ENCODE measurements at regions not wholly inside any gene's neighbourhood (a gene's known extent, or its start where the extent isn't known, plus 50 kb on each side); places are given as distances from the start of the nearest gene placed in this dataset.

DNA sequence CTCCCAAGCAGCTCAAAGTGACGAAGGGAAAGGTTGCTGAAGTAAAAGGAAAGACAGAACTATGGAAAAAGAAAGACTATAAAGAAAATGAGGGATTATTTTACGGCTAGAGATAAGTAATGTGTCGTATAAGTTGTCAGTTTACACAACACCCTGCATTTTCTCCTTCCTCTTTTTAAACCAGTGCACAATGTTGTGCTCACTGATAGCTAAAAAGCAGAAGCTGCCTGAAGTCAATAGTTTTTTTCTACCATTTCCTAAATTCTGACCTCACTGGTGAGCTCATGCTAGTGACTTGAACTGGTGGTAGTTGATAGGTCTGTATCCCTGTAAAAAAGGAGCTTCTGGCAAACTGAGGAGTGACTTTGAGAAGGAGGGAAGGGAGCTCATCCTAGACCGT is 368.6 kb upstream of the GBE1 start:
- no peaks in the 10 kb centered on the region for H3K36me3 ChIP-seq (ENCODE audit: control insufficient read depth, insufficient read depth, low read length)
- in situ Hi-C loops (cut with MboI) (loop anchor here (25.0 kb wide), 1 partner anchor 643 kb away; no protein-coding TSS in a partner anchor), intact Hi-C loops (cut with micrococcal nuclease) (loop anchor here (5.0 to 10.0 kb wide), 2 partner anchors 463 to 545 kb away; no protein-coding TSS in a partner anchor)
- TF ChIP-seq TCF3 (CRISPR knock-in tag; IDR thresholded peaks at IDR 0.05) (peak; percentile 18; the same call in 1 of the 2 replicates), JUND (IDR thresholded peaks at IDR 0.05; ENCODE audit: borderline replicate concordance, low read depth, low read length) (no peak), JUND (tag; IDR thresholded peaks at IDR 0.05; ENCODE audit: borderline replicate concordance, low read depth, low read length) (peak; percentile 34; the same call in 2 of the 3 replicates), ZBTB7A (IDR thresholded peaks at IDR 0.05; ENCODE audit: borderline replicate concordance, control insufficient read depth, low read depth, low read length) (no peak), ZNF586 (CRISPR knock-in tag; conservative IDR thresholded peaks at IDR 0.05) (no peak)
- no peak overlapping the region for H3K9ac ChIP-seq (ENCODE audit: insufficient read depth in 1 of 2, low read depth in 2 of 2, low read length in 2 of 2)
- no peaks in the 10 kb centered on the region for H3K9me3 ChIP-seq (replicated peaks; ENCODE audit: control insufficient read depth, insufficient read depth, low read depth, low read length)
- ChIA-PET POLR2A (no interaction called here), CTCF (ENCODE audit: low intra/inter-chr PET ratio) (no interaction called here)
- ATAC-seq (no peak), DNase-seq (ENCODE audit: extremely low read depth in 1 of 4, low spot score in 3 of 4) (peak in 1 of 4 experiments; percentile 1), FAIRE-seq (no peak)
- WGBS (ENCODE audit: insufficient coverage, low coverage, missing lambda C conversion rate), result 0% methylated on average over 4 of the region's 4 CpGs
- no TSS peak for BruUV-seq (replicated peaks)
- no peak overlapping the region for H3K4me2 ChIP-seq (ENCODE audit: insufficient read depth, low read length)
- no peak overlapping the region for H2AFZ ChIP-seq (ENCODE audit: low read depth, low read length)
- H4K20me1 ChIP-seq (replicated peaks; ENCODE audit: control insufficient read depth, insufficient read depth, low read length), result no peaks in the 10 kb centered on the region
- no peaks in the 10 kb centered on the region for H3K4me1 ChIP-seq (replicated peaks in 1 of 2; ENCODE audit: control insufficient read depth in 2 of 2, insufficient read depth in 2 of 2, low read length in 2 of 2)
- no peaks in the 10 kb centered on the region for H3K9me1 ChIP-seq (ENCODE audit: control insufficient read depth, insufficient read depth, low read length)
- H3K27ac ChIP-seq (ENCODE audit: extremely low read depth, low read depth, low read length), result no peak overlapping the region
- no peak overlapping the region for H3K4me3 ChIP-seq
- H3K27me3 ChIP-seq (ENCODE audit: control insufficient read depth in 2 of 2, insufficient read depth in 2 of 2, low read length in 2 of 2), result no peaks in the 10 kb centered on the region
- no peaks in the 10 kb centered on the region for H3K79me2 ChIP-seq (ENCODE audit: control insufficient read depth, insufficient read depth, low read length)

DNA sequence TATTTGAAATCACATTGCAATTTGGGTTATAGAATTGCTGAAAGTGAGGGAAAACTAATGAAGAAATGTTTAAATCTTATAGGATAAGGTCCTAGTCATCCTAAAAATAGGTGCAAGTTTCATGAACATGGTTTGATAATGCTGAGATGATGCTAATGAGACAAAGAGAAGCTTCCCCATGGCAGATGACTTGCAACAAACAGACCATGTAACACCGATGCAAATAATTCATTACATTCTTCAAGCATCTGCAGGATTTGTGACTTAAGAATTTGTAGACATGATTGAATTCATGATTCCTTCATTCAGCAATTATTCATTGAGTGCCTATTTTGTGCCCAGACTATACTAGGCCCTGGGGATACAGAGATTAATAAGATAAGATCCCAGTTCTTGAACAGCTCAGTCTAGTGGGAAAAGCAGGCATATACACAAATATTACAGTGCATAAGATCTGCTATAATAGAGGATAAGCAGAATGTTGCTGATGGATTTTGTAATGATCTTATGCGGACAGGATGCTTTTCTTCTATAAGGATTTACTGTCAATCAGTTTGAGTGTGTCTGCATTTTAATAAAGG is 367.9 kb upstream of the GBE1 start:
- 11% methylated on average over 2 of the region's 2 CpGs for WGBS (ENCODE audit: insufficient coverage, low coverage, missing lambda C conversion rate)
- ChIA-PET CTCF (ENCODE audit: low intra/inter-chr PET ratio) (no interaction called here), POLR2A (no interaction called here)
- Histone ChIP-seq H3K9me1 (ENCODE audit: control insufficient read depth, insufficient read depth, low read length) (no peaks in the 10 kb centered on the region), H4K20me1 (replicated peaks; ENCODE audit: control insufficient read depth, insufficient read depth, low read length) (no peaks in the 10 kb centered on the region), H3K4me3 (no peak overlapping the region), H3K79me2 (ENCODE audit: control insufficient read depth, insufficient read depth, low read length) (no peaks in the 10 kb centered on the region), H2AFZ (ENCODE audit: low read depth, low read length) (no peak overlapping the region), H3K36me3 (ENCODE audit: control insufficient read depth, insufficient read depth, low read length) (no peaks in the 10 kb centered on the region), H3K4me2 (ENCODE audit: insufficient read depth, low read length) (no peak overlapping the region), H3K27me3 (ENCODE audit: control insufficient read depth in 2 of 2, insufficient read depth in 2 of 2, low read length in 2 of 2) (no peaks in the 10 kb centered on the region), H3K4me1 (replicated peaks in 1 of 2; ENCODE audit: control insufficient read depth in 2 of 2, insufficient read depth in 2 of 2, low read length in 2 of 2) (no peaks in the 10 kb centered on the region), H3K9me3 (replicated peaks; ENCODE audit: control insufficient read depth, insufficient read depth, low read depth, low read length) (no peaks in the 10 kb centered on the region), H3K9ac (ENCODE audit: insufficient read depth in 1 of 2, low read depth in 2 of 2, low read length in 2 of 2) (no peak overlapping the region), H3K27ac (ENCODE audit: extremely low read depth, low read depth, low read length) (no peak overlapping the region)
- no peak for ATAC-seq
- no peak for DNase-seq (ENCODE audit: extremely low read depth in 1 of 4, low spot score in 3 of 4)
- no peak for FAIRE-seq
- intact Hi-C loops (cut with micrococcal nuclease) (no loop called here), in situ Hi-C loops (cut with MboI) (loop anchor here (25.0 kb wide), 1 partner anchor 642 kb away; no protein-coding TSS in a partner anchor)
- BruUV-seq (replicated peaks), result no TSS peak
- TF ChIP-seq TCFL5 (CRISPR knock-in tag; conservative IDR thresholded peaks at IDR 0.05) (no peak), MIER1 (IDR thresholded peaks at IDR 0.05; ENCODE audit: low read depth) (no peak), SMAD3 (CRISPR knock-in tag; conservative IDR thresholded peaks at IDR 0.05) (no peak)
- TF ChIP-seq, protein P1, sequence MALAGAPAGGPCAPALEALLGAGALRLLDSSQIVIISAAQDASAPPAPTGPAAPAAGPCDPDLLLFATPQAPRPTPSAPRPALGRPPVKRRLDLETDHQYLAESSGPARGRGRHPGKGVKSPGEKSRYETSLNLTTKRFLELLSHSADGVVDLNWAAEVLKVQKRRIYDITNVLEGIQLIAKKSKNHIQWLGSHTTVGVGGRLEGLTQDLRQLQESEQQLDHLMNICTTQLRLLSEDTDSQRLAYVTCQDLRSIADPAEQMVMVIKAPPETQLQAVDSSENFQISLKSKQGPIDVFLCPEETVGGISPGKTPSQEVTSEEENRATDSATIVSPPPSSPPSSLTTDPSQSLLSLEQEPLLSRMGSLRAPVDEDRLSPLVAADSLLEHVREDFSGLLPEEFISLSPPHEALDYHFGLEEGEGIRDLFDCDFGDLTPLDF (CRISPR knock-in tag; IDR thresholded peaks at IDR 0.05), result no peak
- TF ChIP-seq, protein P2, sequence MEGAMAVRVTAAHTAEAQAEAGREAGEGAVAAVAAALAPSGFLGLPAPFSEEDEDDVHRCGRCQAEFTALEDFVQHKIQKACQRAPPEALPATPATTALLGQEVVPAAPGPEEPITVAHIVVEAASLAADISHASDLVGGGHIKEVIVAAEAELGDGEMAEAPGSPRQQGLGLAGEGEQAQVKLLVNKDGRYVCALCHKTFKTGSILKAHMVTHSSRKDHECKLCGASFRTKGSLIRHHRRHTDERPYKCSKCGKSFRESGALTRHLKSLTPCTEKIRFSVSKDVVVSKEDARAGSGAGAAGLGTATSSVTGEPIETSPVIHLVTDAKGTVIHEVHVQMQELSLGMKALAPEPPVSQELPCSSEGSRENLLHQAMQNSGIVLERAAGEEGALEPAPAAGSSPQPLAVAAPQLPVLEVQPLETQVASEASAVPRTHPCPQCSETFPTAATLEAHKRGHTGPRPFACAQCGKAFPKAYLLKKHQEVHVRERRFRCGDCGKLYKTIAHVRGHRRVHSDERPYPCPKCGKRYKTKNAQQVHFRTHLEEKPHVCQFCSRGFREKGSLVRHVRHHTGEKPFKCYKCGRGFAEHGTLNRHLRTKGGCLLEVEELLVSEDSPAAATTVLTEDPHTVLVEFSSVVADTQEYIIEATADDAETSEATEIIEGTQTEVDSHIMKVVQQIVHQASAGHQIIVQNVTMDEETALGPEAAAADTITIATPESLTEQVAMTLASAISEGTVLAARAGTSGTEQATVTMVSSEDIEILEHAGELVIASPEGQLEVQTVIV (CRISPR knock-in tag; IDR thresholded peaks at IDR 0.05; ENCODE audit: borderline replicate concordance), result no peak
- TF ChIP-seq, protein P3, sequence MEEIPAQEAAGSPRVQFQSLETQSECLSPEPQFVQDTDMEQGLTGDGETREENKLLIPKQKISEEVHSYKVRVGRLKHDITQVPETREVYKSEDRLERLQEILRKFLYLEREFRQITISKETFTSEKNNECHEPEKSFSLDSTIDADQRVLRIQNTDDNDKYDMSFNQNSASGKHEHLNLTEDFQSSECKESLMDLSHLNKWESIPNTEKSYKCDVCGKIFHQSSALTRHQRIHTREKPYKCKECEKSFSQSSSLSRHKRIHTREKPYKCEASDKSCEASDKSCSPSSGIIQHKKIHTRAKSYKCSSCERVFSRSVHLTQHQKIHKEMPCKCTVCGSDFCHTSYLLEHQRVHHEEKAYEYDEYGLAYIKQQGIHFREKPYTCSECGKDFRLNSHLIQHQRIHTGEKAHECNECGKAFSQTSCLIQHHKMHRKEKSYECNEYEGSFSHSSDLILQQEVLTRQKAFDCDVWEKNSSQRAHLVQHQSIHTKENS (CRISPR knock-in tag; IDR thresholded peaks at IDR 0.05), result no peak
